HUES6 (cell line): ENCODE measurements at regions not wholly inside any gene's neighbourhood (a gene's known extent, or its start where the extent isn't known, plus 50 kb on each side); places are given as distances from the start of the nearest gene placed in this dataset.

ENCODE experiments used
- H3K27ac ChIP-seq: 2 replicates; pipeline ENCODE4 v1.7.0; 2013; ENCODE audit warnings: low read depth, mild to moderate bottlenecking, low read length, inconsistent platforms
- H3K27me3 ChIP-seq: 2 replicates; pipeline ENCODE4 v1.6.1; 2013; ENCODE audit warnings: low read length; ENCODE audit not compliant: control insufficient read depth, insufficient read depth
- H3K36me3 ChIP-seq: 2 replicates; pipeline ENCODE4 v1.6.1; 2013; ENCODE audit warnings: low read length; ENCODE audit not compliant: control insufficient read depth, insufficient read depth
- H3K4me1 ChIP-seq: 2 replicates; pipeline ENCODE4 v1.6.1; 2013; ENCODE audit warnings: low read length; ENCODE audit not compliant: control insufficient read depth, insufficient read depth
- H3K4me3 ChIP-seq: 2 replicates; pipeline ENCODE4 v1.5.1; 2013; ENCODE audit warnings: low read depth, low read length
- H3K9ac ChIP-seq: one replicate; pipeline ENCODE4 v1.6.1; 2013; ENCODE audit warnings: mild to moderate bottlenecking, low read length
- H3K9me3 ChIP-seq: 2 replicates; pipeline ENCODE4 v1.6.1; 2013; ENCODE audit warnings: low read depth, low read length; ENCODE audit not compliant: control insufficient read depth, insufficient read depth

GRCh38 chr12:126112849-126113248 lies 1047.6 kb downstream of the AACS start:
- no peaks in the 10 kb centered on the region; the same call in 1 of the 2 replicates for H3K4me1 ChIP-seq
- H3K4me3 ChIP-seq, result no peak overlapping the region
- H3K9me3 ChIP-seq, result no peaks in the 10 kb centered on the region
- no peak overlapping the region for H3K27ac ChIP-seq
- no peak overlapping the region for H3K9ac ChIP-seq
- no peaks in the 10 kb centered on the region for H3K36me3 ChIP-seq
- no peaks in the 10 kb centered on the region for H3K27me3 ChIP-seq

- H3K9me3 ChIP-seq, result no peaks in the 10 kb centered on the region
- no peaks in the 10 kb centered on the region for H3K36me3 ChIP-seq
- H3K4me3 ChIP-seq, result no peak overlapping the region
- H3K27me3 ChIP-seq, result no peaks in the 10 kb centered on the region
- H3K9ac ChIP-seq, result no peak overlapping the region
- H3K27ac ChIP-seq, result no peak overlapping the region
- H3K4me1 ChIP-seq, result no peaks in the 10 kb centered on the region
Observed at GRCh38 chr12:126114441-126114840, 1049.2 kb downstream of the AACS start.

GRCh38 chr12:126117502-126117901 lies 1052.3 kb downstream of the AACS start:
- no peaks in the 10 kb centered on the region for H3K4me1 ChIP-seq
- no peak overlapping the region for H3K27ac ChIP-seq

GRCh38 chr12:126139355-126139754 lies 1074.1 kb downstream of the AACS start:
- Histone ChIP-seq H3K36me3 (no peaks in the 10 kb centered on the region), H3K4me1 (no peaks in the 10 kb centered on the region), H3K9me3 (peaks cover 45% of the 10 kb centered on the region), H3K9ac (no peak overlapping the region), H3K4me3 (no peak overlapping the region), H3K27me3 (no peaks in the 10 kb centered on the region), H3K27ac (no peak overlapping the region)

More at GRCh38 chr12:126117502-126117901, 1052.3 kb downstream of the AACS start:
- H3K9ac ChIP-seq, result no peak overlapping the region
- H3K36me3 ChIP-seq, result no peaks in the 10 kb centered on the region
- no peaks in the 10 kb centered on the region for H3K27me3 ChIP-seq
- no peaks in the 10 kb centered on the region for H3K9me3 ChIP-seq
- H3K4me3 ChIP-seq, result no peak overlapping the region

- Histone ChIP-seq H3K27me3 (no peaks in the 10 kb centered on the region), H3K4me3 (no peak overlapping the region), H3K27ac (no peak overlapping the region), H3K36me3 (no peaks in the 10 kb centered on the region), H3K9me3 (peaks cover 10% of the 10 kb centered on the region), H3K4me1 (no peaks in the 10 kb centered on the region), H3K9ac (no peak overlapping the region)
Observed at GRCh38 chr12:126144603-126145002, 1079.4 kb downstream of the AACS start.

DNA sequence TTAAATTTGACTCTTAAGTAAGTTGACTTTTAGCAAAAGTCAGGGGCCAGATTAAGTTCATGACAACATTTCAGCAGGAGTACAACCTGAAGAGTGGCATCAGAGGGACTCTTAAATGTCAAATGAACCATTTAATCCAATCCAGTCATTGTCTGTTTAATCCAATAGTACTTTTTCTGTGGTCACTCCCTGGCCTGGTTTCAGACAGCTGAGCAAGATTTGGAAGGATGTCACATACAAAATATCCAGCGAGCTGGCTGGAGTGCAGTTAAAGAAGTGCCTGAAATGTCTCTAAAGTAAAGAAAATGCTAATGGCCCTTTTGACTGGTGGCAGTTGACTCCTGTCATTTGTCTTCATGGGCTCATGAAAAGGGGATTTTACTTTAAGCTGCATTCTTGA lies 1082.1 kb downstream of the AACS start:
- Histone ChIP-seq H3K27me3 (no peaks in the 10 kb centered on the region), H3K4me1 (no peaks in the 10 kb centered on the region), H3K27ac (no peak overlapping the region), H3K9ac (no peak overlapping the region), H3K9me3 (no peaks in the 10 kb centered on the region), H3K36me3 (no peaks in the 10 kb centered on the region), H3K4me3 (no peak overlapping the region)

DNA sequence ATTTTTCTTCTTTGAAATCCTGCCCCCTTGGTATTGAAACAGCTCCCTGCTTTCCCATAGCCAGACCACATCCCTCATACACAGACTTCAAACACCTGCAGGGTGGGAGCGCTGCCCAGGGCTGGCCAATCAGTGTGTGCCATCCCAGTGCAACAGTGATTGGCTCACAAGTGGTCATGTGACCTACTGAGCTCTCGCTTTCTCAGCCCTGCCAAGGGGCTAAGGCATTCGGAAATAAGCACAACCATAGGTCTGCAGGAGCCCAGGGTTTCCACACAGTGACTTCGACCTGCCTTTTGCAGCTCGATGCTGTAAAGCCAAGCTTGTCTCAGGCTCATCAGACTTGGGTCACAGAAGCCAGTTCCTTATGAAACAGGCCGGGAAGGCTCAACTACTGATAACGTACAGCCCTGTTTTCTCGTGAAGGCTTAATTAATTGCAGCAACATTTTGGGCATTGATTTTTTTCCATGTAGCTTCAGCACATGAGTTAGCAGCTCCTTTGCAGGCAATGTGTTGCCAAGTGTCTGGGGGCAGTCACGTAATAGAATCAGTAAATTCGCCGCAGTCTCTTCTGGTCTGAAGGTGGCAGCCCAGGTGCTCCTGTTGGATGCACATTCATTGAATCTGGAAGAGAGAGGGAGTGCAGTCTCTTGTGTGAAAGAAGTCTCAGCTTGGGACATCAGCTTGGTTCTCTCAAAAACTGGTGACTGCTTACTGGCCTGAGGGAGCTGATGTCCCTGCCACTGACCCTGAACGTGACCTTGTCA lies 1091.8 kb downstream of the AACS start:
- no peaks in the 10 kb centered on the region for H3K36me3 ChIP-seq
- H3K9ac ChIP-seq, result no peak overlapping the region
- no peak overlapping the region for H3K4me3 ChIP-seq
- no peak overlapping the region for H3K27ac ChIP-seq
- H3K27me3 ChIP-seq, result no peaks in the 10 kb centered on the region; the same call in 1 of the 2 replicates
- no peaks in the 10 kb centered on the region for H3K9me3 ChIP-seq
- H3K4me1 ChIP-seq, result no peaks in the 10 kb centered on the region; the same call in 1 of the 2 replicates

- Histone ChIP-seq H3K27me3 (no peaks in the 10 kb centered on the region; the same call in 1 of the 2 replicates), H3K4me1 (no peaks in the 10 kb centered on the region; the same call in 1 of the 2 replicates), H3K9ac (no peak overlapping the region), H3K4me3 (no peak overlapping the region), H3K9me3 (peaks cover 5% of the 10 kb centered on the region; the same call in 1 of the 2 replicates), H3K36me3 (no peaks in the 10 kb centered on the region), H3K27ac (no peak overlapping the region)
Observed at GRCh38 chr12:126157575-126157966, 1092.3 kb downstream of the AACS start.

DNA sequence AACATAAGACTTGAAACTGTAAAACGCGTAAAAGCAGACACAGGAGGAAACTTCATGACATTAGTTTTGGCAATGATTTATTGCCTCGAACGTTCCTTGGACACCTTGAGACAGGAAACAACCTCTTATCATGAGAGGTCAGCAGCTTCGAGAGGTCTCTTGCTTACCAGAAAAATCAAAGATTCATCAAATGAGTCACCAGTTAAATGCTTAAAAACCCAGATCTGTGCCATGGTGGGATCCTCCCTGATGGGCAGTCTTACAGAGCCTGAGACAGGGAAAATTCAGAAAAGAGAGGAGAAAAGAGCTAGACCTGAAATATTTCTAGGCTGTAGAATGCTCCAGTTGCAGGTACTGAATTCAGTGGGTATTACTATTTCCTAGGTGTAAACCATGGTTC lies 1093.9 kb downstream of the AACS start:
- Histone ChIP-seq H3K27ac (no peak overlapping the region), H3K36me3 (no peaks in the 10 kb centered on the region), H3K9me3 (peaks cover 7% of the 10 kb centered on the region; the same call in 1 of the 2 replicates), H3K4me3 (no peak overlapping the region), H3K27me3 (no peaks in the 10 kb centered on the region; the same call in 1 of the 2 replicates), H3K9ac (no peak overlapping the region), H3K4me1 (no peaks in the 10 kb centered on the region; the same call in 1 of the 2 replicates)

DNA sequence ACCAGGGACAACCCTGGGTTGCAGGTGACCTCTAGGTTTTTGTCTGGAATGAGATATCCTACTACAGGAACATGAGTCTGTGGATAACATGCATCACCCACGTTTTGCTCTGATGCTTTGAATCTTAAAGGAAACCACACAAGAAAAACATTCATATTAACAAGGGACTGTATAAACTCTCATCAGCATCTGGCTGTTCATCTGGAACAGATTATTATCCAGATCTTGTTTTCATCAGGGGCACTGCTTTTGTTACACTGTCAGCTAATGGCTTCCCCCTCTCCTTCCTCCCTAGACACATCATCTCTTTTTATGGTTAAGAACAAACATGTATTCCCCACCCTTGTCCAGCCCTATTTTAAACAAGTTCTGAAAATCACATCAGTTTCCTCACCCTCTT lies 1095.7 kb downstream of the AACS start:
- Histone ChIP-seq H3K9me3 (peaks cover 7% of the 10 kb centered on the region; the same call in 1 of the 2 replicates), H3K9ac (no peak overlapping the region)

DNA sequence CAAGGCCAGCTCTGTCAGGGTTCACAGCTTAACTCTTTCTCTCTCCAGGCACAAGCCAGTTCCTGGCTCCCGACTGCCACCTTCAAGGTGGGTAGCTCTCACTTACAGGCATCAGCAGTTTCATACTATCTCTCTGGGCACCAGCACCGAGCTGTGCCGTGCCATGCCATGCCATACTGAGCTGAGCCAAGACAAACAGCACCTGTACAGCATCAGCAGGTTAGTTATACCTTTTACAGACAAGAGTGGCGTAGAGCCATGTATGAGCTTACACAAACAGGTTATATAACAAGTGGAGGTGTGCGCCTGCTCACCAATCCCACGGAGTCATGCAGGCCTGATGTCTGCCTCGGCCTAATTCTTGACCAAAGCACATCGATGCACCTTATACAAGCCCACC lies 1098.7 kb downstream of the AACS start:
- no peak overlapping the region for H3K4me3 ChIP-seq
- H3K4me1 ChIP-seq, result no peaks in the 10 kb centered on the region
- H3K9me3 ChIP-seq, result peaks cover 7% of the 10 kb centered on the region; the same call in 1 of the 2 replicates
- H3K27me3 ChIP-seq, result no peaks in the 10 kb centered on the region
- no peak overlapping the region for H3K9ac ChIP-seq
- H3K27ac ChIP-seq, result no peak overlapping the region
- no peaks in the 10 kb centered on the region for H3K36me3 ChIP-seq

More for the DNA sequence above, 1095.7 kb downstream of the AACS start:
- no peak overlapping the region for H3K27ac ChIP-seq
- H3K36me3 ChIP-seq, result no peaks in the 10 kb centered on the region
- H3K27me3 ChIP-seq, result no peaks in the 10 kb centered on the region
- no peaks in the 10 kb centered on the region; the same call in 1 of the 2 replicates for H3K4me1 ChIP-seq
- H3K4me3 ChIP-seq, result no peak overlapping the region
